ENCODE measurements at regions not wholly inside any gene's neighbourhood (a gene's known extent, or its start where the extent isn't known, plus 50 kb on each side); places are given as distances from the start of the nearest gene placed in this dataset.

DNA sequence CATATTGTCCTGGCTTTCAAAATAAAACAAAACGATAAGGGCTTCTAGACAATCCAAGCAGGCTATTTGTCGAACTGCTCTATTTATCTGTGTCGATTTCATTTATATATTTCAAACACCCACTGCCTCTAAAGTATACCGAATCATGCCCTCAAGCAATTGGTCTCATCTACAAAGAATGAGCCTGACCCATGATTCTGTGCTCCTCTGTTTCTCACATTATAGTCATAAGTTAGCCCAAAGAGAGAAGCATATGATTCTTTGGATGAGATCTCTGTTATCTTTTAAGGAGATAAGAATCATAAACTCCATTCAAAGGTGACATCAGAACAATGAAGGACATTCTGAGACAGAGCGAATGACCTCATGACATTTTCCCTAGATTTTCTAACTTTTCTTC lies 191.1 kb downstream of the MAP2K6 start:
- no peak for DNase-seq
- intact Hi-C loops (cut with DNase I), result loop anchor here (10.0 kb wide), 1 partner anchor 1019 kb away; no protein-coding TSS in a partner anchor

DNA sequence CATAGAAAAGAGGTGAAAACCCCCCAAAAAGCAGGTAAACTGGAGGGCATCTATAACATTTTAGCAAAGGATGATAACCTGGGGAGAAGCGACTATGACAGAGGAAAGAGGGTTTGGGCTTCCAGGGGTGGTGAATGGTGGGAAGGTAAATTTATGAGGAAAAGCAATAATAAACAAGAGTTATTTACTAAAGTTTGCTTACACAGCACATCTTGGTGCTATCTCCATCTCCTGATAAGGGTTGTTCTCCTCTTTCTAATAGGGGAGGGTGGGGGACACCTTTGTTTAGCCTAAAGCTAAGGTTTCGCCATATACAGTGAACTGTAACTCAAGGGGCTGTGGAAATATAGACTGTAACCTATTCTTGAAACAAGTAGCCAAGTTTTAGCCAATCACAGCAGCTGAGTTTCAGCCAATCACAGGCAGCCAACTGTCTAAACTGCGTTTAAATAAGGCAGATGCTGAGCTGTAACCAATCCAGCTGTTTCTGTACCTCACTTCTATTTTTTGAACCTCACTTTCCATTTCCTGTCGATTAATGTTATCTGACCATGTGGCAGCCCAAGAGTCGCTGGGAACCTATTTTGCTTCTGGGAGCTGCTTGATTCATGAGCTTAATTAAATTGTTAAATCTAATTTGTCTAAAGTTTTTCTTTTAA lies 191.8 kb downstream of the MAP2K6 start:
- no peak for DNase-seq
- intact Hi-C loops (cut with DNase I), result loop anchor here (10.0 kb wide), 1 partner anchor 1019 kb away; no protein-coding TSS in a partner anchor

DNA sequence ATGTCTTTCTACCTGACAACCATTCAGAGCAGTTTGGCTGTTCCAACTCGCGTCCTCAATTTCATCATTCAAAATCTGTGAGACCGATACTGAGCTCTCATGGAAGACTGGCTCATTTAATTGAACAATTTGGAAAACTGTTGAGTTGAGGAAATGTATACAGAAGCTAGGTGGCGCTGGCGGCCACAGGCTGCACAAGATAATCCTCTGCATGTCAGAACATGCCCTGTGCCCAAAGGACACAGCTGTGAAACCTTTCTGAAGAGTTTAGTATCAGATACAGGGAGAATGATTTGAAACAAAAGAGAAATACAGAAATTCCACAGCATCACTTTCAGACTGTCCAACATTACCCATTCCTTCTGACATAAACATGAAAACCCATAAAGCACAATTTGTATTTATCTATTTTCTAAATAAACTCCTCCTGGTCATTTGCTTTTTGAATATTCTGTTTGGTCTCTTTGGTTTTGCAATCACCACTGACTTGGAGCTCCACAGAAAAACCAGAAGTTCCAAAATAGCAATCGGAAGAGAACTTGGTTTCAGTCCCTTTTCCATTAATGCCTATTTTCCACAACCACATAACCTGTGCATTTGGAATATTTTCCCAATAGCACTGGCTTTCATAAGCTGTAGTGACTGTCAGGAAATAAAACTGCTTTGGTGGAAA lies 192.8 kb downstream of the MAP2K6 start:
- intact Hi-C loops (cut with DNase I), result loop anchor here (10.0 kb wide), 1 partner anchor 1018 kb away; no protein-coding TSS in a partner anchor
- DNase-seq, result peak; percentile 56 to 91 (median 80)

DNA sequence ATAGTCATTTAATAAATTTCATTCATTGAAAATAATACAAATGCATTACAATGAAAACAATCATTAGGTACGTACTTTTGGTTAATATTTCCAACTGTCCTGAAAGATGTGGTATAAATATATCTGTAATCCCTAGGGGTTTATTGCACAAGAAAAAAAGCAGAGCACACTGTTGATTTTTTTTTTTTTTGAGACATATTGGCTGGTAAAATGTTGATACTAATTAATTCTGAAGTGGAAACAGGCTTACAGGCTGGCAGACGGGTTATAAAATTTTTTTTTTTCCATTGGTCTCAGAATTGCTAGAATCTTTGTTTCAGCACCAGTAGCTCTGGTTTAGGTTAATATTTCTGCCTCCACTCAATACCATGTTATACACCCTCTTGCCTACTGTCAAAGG lies 193.6 kb downstream of the MAP2K6 start:
- intact Hi-C loops (cut with DNase I), result loop anchor here (10.0 kb wide), 1 partner anchor 1017 kb away; no protein-coding TSS in a partner anchor
- no peak for DNase-seq

DNA sequence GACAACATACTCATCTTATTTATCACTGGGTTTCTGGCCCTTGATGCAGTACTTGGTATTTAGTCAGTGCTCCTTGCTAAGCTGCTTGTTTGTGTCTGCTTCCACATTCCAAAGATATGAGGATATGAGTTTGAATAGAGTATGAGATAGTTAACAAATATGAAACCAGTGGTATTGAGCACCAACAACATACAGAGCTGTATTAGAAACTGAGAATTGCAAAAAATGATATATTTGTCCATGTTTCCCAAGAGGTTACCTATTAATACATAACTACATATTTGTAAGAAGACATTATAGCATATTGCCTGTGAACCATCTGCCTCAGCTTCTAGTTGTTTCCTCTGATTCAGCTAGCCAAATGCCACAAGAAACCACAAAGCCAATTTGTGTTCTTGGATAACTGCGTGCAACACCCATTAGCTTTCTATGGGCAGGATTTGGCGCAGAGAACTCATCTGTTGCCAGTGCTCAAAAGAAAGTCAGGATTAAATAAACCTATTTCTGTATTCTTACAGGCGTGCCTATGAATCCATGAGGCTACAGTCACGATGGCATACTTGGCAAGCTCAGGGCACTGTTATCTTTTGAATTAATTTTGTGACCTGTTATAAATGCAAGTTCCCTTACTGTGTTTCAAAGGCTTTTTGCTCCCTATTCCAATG lies 194.4 kb downstream of the MAP2K6 start:
- DNase-seq, result peak in 2 of 42 donors; percentile 12
- intact Hi-C loops (cut with DNase I), result loop anchor here (10.0 kb wide), 1 partner anchor 1016 kb away; no protein-coding TSS in a partner anchor

DNA sequence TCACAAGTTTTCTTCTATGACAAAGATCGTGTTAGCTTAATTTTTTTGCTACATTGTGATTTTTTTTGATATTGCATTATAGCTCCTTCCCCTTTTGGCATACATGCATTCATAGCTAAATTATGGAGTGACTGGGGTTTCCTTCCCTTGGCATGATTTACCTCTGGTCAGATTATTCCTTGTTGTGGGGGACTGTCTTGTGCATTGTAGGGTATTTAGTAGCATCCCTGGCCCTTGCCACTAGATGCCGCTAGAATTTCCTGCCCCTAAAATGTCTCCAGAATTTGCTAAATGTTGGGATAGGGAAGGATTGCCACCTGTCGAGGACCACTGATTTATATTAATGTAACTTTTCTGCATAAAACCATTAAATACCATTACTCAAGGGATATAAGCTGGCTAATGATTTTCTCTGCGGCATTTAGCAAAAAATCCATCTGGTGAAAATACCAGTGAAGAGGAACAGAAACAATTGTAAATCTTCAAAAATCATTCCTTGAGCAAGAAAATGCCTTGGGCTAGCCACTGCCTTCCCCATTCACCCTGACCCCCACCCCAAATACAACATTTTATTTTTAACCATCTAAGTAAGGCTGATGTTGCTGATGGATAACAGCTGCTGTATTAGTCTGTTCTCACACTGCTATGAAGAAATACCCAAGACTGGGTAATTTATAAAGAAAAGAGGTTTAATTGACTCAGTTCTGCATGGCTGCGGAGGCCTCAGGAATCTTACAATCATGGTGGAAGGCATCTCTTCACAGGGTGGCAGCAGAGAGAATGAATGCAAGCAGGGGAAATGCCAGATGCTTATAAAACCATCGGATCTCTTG lies 195.2 kb downstream of the MAP2K6 start:
- intact Hi-C loops (cut with DNase I), result loop anchor here (10.0 kb wide), 1 partner anchor 1015 kb away; no protein-coding TSS in a partner anchor

DNA sequence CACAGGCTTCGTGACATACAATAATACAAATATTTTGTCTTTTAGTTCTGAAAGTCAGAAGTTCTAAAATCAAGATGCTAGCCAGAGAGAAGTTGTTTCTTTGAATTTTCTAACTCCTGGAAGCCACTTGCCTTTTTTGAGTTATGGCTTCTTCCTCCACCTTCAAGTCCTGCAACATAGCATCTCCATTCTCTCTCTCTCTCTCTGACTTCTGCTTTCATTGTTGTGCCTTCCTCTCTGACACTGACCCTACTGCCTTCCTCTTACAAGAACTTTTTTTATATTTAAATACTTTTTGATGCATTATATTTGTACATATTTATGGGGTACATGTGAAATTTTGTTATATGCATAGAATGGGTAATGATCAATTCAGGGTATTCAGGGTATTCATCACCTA lies 205.9 kb downstream of the MAP2K6 start:
- no peak for DNase-seq
- intact Hi-C loops (cut with DNase I), result no loop called here

More for the DNA sequence above, 195.2 kb downstream of the MAP2K6 start:
- DNase-seq, result peak in 12 of 42 donors; percentile 6 to 58 (median 26)

DNA sequence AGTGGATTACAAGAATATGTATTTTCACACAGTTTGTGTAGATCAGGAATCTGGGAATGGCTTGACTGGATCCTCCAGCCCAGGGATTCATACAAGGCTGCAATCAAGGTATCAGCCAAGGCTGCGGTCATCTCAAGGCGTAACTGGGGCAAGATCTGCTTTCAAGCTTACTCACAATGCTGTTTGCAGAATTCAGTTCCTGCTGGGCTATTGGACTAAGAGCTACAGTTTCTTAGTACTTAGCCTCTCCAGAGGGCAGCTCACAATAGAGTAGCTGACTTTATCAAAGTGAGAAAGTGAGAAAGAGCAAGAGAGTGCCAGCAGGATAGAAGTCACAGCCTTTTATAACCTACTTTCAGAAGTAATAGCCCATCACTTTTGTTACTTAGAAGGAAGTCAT lies 211.0 kb downstream of the MAP2K6 start:
- intact Hi-C loops (cut with DNase I), result no loop called here
- DNase-seq, result peak in 1 of 42 donors; percentile 2

DNA sequence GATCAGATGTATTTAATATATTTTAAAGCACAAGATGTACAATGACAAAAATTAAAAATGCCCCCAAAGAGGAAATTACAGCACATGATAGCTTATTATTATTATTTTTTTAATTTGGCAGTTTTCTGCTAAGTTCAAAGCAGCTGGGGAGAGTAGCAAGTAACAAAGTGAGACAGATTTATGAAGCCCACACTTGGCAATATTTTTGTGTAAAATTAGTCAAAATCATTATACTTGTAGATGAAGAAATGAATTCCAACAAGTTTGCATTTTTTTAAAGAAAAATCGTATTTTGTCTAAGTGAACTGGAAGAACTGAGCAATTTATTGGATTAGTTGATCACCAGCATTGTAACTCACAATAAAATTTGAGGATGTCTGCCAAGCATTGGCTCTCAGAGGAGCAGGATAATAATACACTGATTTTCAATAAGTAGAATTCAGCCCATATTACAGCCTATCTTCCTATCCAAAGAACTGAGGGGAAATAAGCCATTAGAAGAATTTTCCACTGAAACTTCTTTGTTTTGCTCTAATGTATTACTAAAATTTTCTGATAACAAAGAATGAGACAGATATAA lies 215.6 kb downstream of the MAP2K6 start:
- intact Hi-C loops (cut with DNase I), result no loop called here
- DNase-seq, result no peak

DNA sequence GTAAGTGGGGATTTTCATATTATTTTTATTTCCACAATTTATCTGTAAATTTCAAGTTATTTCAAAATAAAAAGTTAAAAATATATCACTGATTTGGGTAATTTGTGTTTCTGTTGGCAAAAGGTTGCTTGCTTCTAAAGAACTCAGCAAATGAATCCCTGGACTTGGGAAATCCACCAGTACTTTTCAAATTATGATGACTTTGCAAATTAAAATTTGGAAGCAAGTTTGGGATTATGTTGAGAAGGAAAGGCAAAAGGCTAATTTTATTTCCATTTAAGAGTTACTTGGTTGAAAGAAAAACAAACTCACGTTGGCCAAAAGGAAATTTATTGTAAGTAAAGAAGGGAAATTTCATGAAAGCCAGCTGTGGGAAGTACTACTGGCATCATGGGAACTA lies 220.3 kb downstream of the MAP2K6 start:
- DNase-seq, result no peak
- intact Hi-C loops (cut with DNase I), result no loop called here

DNA sequence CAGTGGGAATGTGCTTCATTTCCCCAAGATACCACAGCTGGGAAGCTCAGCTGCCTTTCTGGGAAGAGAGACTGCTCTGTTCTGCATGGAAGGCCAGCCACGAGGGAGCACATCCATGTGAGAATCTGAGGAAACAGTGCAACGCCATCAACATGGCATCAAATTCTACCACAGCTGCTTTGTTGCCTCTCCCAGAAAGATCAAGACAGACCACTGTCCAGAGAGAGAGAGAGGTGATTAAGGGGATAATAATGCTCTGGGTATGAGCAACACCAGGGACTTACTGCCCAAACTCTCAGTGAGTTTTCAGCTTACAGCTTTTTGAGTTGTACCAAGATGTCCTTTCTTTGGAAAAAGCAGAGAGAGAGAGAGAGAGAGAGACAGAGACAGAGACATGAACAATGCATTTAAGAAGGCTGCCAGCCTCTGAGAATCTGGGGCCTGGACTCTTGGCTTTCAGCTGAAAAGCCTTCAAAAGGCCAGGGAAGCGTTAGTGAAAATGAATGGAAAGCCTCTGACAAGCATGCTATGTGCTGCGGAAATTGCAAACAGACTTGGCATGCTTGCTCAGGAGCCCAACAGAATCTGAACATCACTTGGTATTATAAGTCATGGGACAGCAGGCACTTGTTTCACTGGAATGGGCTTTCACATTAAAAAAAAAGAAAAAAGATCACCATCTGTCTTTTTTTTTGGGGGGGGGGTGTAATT lies 223.1 kb downstream of the MAP2K6 start:
- intact Hi-C loops (cut with DNase I), result no loop called here
- DNase-seq, result peak in 1 of 42 donors; percentile 8

DNA sequence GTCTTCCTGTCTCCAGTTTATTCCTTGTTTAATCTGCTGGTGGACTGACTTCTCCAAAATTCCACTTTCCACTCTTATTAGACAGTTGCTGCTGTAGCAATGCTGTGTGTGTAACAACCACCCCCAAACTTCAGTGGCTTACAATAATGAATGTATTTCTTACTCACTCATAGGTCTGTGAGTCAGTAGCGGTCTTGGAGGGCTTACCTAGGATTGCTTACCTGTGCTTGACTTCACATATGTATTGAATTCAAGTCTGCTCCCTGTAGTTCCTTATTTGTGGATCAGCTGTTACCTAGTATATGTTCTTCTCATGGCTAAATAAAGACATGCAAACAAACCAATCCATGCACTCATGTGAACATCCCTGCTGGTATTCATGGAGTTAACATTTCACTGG lies 224.6 kb downstream of the MAP2K6 start:
- intact Hi-C loops (cut with DNase I), result no loop called here
- no peak for DNase-seq

DNA sequence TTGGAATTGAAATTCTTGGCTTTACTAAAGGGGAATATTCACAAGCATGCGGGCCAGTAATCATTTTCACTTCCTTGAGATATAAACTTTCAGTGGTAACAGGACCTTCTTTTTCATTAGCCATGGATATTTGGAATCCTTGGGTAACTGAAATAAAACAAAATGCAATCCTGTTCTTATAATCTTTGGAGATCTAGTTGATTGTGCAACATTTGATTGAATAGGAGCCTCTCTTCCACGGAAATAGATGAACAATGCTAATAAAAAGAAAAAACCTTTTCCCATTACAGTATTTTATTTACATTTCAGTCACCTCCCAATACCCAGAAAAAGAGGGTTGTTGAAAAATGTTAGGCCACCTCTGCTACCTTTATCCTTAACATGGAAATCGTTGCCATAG lies 225.6 kb downstream of the MAP2K6 start:
- intact Hi-C loops (cut with DNase I), result no loop called here
- DNase-seq, result no peak

DNA sequence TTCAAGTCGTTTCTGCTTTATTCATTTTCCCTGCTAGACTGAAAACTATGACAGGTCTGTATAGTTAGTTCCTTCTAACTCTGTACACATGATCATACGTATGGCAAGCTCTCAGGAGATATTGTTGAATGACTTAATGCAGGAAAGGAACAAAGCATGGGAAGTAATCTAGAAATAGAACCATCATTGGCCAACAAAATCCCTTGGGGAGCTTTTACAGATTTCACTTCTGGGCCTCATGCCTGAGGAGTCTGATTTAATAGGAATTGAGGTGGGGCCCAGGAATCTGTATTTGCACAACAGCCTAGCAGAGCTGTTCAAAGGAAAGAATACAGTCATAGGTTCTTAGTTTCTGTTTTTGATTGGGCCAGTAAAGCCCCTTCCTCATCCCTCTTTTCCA lies 229.2 kb downstream of the MAP2K6 start:
- no peak for DNase-seq
- intact Hi-C loops (cut with DNase I), result no loop called here

DNA sequence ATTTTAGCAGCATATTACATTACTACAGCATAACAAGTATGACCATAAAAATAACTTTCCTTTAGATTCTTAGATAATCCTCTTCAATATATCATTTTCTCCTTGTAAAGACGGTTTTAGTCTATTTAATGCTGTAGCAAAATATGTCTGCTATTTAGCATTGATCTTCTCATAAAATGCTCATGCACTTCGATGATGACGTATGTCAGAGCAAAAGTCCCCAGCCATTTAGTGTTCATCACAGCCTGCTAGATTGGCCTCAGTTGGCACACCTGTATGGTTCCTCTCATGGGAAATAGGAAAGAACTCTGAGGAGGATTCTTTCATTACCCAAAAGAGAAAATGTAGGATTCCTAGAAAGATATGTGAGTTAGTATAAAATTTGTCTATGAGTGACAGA lies 232.2 kb downstream of the MAP2K6 start:
- no peak for DNase-seq
- intact Hi-C loops (cut with DNase I), result no loop called here

DNA sequence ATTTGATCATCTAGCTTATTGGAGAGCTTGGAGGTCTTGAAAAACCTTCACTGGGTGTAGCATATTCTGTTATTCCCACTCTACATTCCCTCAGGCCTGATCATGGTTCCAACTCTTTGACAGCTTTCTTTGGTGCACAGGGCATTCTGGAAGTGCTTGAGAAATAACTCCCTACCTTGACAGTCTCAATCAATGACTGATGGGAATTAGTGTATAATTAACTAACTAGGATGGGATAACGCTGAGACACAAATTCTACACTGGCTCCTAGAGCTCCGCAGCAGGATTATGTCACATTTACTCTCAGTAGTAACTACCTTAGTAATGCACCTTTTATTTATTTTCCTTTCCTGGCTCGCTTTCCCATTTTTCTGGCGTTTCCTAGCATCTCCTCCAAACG lies 236.4 kb downstream of the MAP2K6 start:
- intact Hi-C loops (cut with DNase I), result no loop called here
- no peak for DNase-seq

DNA sequence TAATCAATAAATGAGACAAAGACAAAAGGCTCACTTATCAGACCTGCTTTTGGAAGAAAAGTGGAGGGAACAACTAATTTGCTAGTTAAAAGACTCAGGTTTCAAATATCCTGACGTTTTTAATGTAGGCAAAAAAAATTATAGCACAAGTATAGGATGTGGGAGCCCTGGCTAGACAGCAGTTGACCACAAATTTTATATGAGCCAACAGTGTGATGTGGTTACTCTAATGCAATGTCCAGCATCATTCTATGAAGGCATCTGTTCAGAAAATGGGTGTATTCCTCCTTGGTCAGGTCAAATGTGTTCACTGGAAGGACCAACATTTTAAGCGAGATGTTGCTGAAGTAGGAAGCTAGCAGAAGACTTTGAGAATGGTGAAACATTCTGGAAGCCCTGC lies 237.4 kb downstream of the MAP2K6 start:
- intact Hi-C loops (cut with DNase I), result no loop called here
- DNase-seq, result no peak

All from head of caudate nucleus (tissue), 42 donors.